ENCODE measurements at regions not wholly inside any gene's neighbourhood (a gene's known extent, or its start where the extent isn't known, plus 50 kb on each side); places are given as distances from the start of the nearest gene placed in this dataset.

GRCh38 chr4:189385098-189385497 lies 555.6 kb upstream of the FRG1 start:
- TF ChIP-seq CTCF (IDR thresholded peaks at IDR 0.05), result no peak
- H3K36me3 ChIP-seq, result no peaks in the 10 kb centered on the region
- intact Hi-C loops (cut with DNase I; ENCODE audit: low total_unique reads), result no loop called here
- H3K27me3 ChIP-seq, result no peaks in the 10 kb centered on the region
- H3K4me1 ChIP-seq, result no peaks in the 10 kb centered on the region
- no peak overlapping the region for H3K4me3 ChIP-seq
- DNase-seq, result no peak
- no peak overlapping the region for H3K27ac ChIP-seq
- H3K9me3 ChIP-seq, result peaks cover 0 to 6% (median 0%) of the 10 kb centered on the region in 3 donors

- Histone ChIP-seq H3K36me3 (no peaks in the 10 kb centered on the region), H3K27me3 (no peaks in the 10 kb centered on the region), H3K9me3 (peaks cover 0 to 6% (median 0%) of the 10 kb centered on the region in 3 donors), H3K4me1 (no peaks in the 10 kb centered on the region), H3K27ac (no peak overlapping the region), H3K4me3 (no peak overlapping the region)
- no peak for TF ChIP-seq CTCF (IDR thresholded peaks at IDR 0.05)
- no peak for DNase-seq
- intact Hi-C loops (cut with DNase I; ENCODE audit: low total_unique reads), result no loop called here
These were observed 555.1 kb upstream of the FRG1 start for GRCh38 chr4:189385579-189385978.

GRCh38 chr4:189396435-189396834 lies 544.2 kb upstream of the FRG1 start:
- no peaks in the 10 kb centered on the region for H3K9me3 ChIP-seq
- intact Hi-C loops (cut with DNase I; ENCODE audit: low total_unique reads), result no loop called here
- H3K4me3 ChIP-seq, result no peak overlapping the region
- TF ChIP-seq CTCF (IDR thresholded peaks at IDR 0.05), result no peak
- no peak for DNase-seq
- H3K27ac ChIP-seq, result no peak overlapping the region
- no peaks in the 10 kb centered on the region for H3K36me3 ChIP-seq
- no peaks in the 10 kb centered on the region for H3K27me3 ChIP-seq
- no peaks in the 10 kb centered on the region for H3K4me1 ChIP-seq

- no peaks in the 10 kb centered on the region for H3K36me3 ChIP-seq
- intact Hi-C loops (cut with DNase I; ENCODE audit: low total_unique reads), result no loop called here
- no peak overlapping the region for H3K4me3 ChIP-seq
- H3K27ac ChIP-seq, result no peak overlapping the region
- peaks cover 0 to 7% (median 0%) of the 10 kb centered on the region in 3 donors for H3K9me3 ChIP-seq
- TF ChIP-seq CTCF (IDR thresholded peaks at IDR 0.05), result no peak
- no peaks in the 10 kb centered on the region for H3K27me3 ChIP-seq
- no peak for DNase-seq
- H3K4me1 ChIP-seq, result no peaks in the 10 kb centered on the region
These were observed 536.4 kb upstream of the FRG1 start for GRCh38 chr4:189404271-189404670.

GRCh38 chr4:189409158-189409557 lies 531.5 kb upstream of the FRG1 start:
- Histone ChIP-seq H3K9me3 (peaks cover 0 to 7% (median 0%) of the 10 kb centered on the region in 3 donors), H3K27me3 (no peaks in the 10 kb centered on the region), H3K36me3 (no peaks in the 10 kb centered on the region), H3K4me1 (no peaks in the 10 kb centered on the region), H3K27ac (no peak overlapping the region), H3K4me3 (no peak overlapping the region)
- intact Hi-C loops (cut with DNase I; ENCODE audit: low total_unique reads), result no loop called here
- no peak for TF ChIP-seq CTCF (IDR thresholded peaks at IDR 0.05)
- DNase-seq, result no peak

- Histone ChIP-seq H3K36me3 (no peaks in the 10 kb centered on the region), H3K27ac (no peak overlapping the region), H3K4me1 (no peaks in the 10 kb centered on the region), H3K9me3 (no peaks in the 10 kb centered on the region), H3K4me3 (no peak overlapping the region), H3K27me3 (no peaks in the 10 kb centered on the region)
- intact Hi-C loops (cut with DNase I; ENCODE audit: low total_unique reads), result no loop called here
- DNase-seq, result no peak
- no peak for TF ChIP-seq CTCF (IDR thresholded peaks at IDR 0.05)
These were observed 526.7 kb upstream of the FRG1 start for GRCh38 chr4:189414021-189414420.
